CD1c-positive myeloid dendritic cell (primary cell): ENCODE measurements at regions not wholly inside any gene's neighbourhood (a gene's known extent, or its start where the extent isn't known, plus 50 kb on each side); places are given as distances from the start of the nearest gene placed in this dataset.
"Not testable (repeated sequence)": the region's sequence is repeated elsewhere in the genome, so short reads cannot be mapped to it uniquely, and the experiment has no call there.

Experiments
- DNase-seq: peaks from one replicate; pipeline ENCODE4 v3.0.0-alpha.2; 2016; ENCODE audit errors: extremely low spot score

DNA sequence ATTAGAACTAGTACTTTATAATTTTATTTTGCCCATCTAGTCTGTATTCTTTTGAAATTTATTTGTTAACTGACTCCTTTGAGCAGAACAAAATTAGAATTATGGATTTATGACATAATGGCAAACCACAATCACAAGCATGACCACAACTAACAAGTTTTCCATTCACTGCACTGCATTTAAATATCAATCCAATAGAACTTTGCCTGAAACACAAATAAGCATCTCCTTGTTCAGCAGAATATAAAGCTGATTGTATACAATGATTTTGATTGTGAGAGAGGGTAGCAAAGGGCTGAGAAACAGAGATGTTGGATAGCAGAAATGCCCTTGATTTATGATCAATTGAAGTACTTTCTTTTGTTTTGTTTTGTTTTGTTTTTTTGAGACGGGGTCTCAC, 495.5 kb upstream of the RGS18 start:
- DNase-seq: no peak

DNA sequence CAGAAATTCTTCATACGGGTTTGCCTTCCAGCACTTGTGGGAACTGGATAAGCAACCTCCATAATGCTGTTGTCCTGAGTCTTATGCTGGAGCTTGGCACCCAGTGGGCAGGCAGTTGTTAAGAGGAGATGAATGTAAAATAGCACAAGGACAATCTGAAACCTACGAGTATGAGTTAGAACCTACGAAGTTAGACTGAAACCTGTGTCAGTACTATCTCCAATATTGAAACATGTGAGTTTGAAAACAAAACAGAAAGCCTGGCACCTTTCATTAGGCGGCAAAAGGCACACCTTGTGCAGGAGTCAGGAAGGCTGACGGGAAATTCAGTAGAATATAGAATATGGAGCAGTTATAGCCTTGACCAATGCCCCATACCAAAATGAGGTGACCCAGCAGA, 489.7 kb upstream of the RGS18 start:
- DNase-seq: no peak

DNA sequence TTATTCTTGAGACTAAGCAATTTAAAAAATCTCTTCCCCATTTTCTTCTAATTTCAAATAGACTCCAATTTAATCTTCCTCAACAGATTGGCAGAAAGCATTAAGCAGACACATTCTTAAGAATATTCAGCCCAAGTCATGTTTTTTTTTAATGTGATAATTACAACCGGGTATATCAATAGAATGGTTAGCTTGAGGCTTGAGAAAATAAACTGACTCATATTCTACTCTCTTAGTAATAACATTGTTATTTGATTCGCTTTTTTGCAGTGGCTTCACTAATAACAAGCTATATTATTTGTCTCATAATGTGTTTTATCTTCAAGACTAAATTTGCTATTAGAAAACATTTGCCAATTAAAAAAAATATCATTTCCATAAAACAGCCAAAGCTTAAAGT, 488.6 kb upstream of the RGS18 start:
- no peak for DNase-seq

DNA sequence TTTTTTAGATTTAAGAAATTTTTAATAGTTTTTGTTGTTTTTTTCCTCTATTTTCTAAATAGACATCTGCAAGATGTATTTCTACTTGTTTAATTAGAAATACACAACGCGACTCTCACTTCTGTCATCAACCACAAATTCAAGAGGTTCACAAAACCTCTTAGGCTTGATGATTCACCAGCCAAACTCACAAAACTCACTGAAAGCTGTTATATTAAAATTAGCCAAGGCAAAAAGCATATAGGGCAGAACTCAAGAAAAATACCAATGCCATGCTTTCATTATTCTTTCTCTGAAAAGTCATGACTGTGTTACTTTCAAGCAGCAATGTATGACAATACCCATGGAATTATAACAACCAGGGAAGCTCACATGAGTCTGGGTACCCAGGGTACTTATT, 487.0 kb upstream of the RGS18 start:
- no peak for DNase-seq

DNA sequence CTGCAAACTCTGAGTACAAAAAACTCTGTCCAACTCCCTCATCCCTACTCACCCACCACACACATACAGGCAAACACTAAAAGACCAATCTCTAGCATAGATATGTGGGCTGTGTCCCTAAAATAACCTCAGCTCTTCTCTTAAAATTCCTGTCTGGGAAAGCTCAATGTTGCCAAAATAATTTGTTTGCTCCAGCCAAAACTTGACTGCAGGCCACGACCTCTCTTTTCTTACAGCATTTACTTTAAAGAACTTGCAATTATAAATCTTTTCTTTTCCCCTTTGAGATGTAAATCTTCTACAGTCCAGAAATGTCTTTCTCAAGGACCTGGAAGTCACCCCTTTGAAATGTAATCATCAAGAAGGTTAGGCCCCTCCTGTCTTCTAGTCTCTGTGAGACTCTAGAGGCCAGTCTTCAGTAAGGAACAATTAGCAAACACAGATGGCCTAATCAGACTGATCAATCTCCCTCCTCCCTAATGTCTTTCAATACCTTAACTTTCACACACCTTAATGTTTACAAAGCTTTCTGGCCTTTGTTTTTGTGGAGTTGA, 483.6 kb upstream of the RGS18 start:
- DNase-seq: no peak

DNA sequence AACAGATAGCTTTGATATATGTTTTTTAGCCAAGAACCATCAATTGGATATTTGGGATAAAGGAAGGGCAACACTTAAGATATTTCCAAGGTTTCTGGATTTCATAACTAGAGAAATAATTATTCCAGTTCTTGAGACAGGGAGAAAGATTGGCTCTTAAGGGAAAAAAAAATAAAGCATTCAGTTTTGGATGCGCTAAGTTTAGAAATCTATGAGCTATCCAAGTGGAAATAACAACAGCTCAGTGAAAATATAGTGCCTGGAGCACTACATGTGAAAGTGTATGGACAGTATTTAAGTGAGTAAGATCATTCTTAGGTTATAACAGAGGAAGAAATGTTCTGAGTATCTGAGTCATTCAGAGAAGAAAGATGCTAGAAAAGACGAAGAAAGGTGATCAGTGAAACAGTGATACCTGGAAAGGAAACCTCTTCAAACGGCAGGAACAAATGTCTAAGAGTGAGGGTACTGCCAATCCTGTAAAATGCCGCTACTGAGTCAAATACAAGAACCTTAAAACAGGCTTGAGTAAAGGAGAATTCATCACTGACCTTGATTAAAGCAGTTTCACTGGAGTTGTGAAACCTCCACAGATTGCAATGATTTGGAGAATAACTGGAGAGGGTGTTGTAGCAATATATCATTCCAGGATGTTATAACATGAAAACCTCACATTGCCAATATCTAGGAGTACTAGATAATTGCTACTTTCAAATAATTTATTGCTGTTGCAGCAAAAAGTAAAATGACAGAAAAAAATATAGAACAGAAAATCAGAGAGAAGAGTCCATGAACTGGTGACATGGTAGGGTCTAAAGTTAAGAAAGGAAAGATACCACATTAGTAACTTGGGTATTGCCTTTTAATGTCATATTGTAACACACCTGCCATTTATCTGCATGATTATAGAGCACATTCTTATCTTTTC, 482.1 kb upstream of the RGS18 start:
- no peak for DNase-seq

DNA sequence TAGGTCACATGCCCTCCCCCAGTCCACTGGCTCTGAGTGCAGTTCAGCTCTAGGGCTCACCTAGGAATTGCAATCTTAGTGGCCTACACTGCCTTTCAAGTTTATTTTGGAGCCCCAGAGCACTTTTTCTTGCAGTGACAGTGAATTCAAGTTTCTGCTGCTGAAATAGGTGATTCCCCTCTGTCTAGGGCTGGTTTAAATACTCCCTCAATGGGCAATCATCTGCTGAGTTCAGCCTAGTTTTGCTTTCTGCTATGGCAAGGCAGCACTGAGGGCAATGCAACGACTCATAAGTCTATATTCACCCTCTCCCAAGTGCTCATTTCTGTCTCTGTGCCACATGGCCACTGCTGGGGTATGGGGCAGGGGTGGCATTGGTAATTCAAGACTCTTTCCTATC, 472.6 kb upstream of the RGS18 start:
- DNase-seq: no peak

DNA sequence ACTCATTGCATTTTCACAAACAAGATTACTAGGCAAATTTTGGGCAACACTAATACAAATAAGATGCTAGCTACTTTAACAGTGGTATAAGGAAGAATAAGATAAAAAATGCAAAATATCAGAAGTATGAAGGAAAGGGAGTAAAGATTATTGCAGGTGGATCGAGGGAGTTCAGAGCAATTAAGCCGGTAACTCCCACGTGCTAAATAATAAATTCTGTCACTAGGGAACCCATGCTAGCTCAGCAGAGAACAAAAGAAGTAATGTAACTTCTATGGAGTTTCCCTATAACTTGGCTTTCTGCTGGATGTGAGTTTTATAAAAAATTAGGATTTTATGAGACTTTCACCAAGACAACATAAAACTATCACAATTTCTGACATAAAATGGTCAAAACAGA, 470.5 kb upstream of the RGS18 start:
- no peak for DNase-seq

DNA sequence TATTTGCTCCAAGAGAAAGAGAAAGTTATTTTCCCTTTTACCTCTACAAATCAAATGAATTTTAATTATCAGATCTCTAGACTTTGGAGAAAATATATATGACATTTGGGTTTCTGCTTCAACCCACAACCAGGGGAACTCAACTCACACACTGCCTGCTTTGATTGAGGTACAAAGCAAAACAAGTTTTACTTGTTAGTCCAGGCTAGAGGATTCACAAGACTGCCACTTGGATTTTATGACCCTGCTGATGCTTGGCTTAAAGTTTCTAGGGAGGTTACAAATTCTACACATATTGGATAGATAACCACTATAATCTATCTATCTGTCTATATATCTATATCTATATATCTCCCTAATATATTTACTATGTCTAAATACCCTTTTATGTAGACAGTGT, 467.3 kb upstream of the RGS18 start:
- DNase-seq: no peak

DNA sequence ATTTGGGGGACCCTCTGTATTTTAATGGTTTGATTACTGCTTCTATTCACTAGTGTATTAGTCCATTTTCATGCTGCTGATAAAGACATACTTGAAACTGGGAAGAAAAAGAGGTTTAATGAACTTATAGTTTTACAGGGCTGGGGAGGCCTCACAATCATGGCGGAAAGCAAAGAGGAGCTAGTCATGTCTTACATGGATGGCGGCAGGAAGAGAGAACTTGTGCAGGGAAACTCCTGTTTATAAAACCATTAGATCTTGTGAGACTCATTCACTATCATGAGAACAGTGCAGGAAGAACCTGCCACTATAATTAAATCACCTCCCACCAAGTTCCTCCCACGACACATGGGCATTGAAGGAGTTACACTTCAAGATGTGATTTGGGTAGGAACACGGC, 464.5 kb upstream of the RGS18 start:
- DNase-seq: no peak

DNA sequence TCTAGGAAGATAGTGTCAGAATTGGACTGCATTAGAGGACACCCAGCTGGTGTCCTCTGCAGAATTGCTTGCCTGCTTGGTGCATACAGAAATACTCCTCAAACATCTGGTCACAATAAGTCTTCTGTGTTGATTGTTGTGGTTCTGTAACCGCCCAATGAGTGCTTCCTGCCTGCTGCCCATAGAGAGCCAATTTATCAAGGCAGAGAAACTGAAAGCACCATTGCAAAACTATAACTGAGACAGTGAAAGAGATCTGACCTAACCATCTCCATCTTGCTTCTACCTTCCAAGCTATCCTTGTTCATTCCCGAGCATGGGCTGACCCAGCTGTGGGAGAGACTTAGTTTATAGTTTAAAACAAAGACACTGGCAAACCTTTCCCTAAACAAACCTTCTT, 462.4 kb upstream of the RGS18 start:
- no peak for DNase-seq

DNA sequence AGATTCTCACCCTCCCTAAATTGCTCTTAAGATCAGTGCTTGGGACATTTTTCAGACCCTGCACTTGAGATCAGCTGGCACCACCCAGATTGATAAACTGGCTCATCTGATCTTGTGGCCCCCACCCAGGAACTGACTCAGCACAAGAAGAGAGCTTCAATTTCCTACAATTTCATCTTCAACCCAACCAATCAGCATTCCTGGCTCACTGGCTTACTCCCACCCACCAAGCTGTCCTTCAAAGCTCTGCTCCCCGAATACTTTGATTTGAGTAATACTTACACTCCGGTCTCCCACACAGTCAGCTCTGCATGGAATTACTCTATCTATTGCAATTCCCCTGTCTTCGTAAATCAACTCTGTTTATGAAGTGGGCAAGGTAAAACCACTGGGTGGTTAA, 461.9 kb upstream of the RGS18 start:
- no peak for DNase-seq

DNA sequence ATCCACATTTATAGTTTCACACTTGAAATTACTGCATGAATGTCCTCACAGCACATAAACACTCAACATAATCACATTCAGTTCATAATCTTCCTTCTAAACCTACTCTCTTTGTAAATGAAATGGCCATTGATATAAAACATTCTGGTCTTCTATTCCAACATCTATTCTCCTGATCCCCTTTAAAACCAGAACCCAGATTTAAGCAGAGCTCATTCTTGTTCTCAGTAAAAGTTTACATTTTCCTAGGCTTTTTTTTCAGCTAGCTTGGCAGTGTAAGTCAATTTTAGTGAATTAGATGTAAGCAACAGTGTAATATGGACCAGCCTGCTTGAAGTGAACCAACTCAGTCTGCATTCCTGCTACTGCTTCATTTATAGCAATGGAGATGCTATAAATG, 460.7 kb upstream of the RGS18 start:
- DNase-seq: no peak

DNA sequence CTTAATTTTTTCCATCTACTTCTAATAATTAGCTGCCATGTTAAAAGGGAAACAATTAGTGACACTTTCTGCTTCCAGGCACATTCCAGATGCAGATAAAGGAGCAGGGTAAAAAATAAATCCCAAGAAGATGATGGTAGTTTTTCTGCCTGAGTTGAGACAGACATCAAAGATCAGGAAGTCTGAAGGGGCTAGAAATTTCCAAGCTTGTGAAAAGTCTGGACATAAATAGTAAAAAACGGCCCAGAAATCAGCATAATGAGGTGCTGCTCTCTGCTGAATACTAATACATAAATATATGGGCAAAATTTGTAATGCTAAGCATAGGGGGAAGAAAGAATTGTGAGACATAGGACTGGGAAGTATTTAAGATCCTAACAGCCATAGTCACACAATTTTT, 460.0 kb upstream of the RGS18 start:
- no peak for DNase-seq

DNA sequence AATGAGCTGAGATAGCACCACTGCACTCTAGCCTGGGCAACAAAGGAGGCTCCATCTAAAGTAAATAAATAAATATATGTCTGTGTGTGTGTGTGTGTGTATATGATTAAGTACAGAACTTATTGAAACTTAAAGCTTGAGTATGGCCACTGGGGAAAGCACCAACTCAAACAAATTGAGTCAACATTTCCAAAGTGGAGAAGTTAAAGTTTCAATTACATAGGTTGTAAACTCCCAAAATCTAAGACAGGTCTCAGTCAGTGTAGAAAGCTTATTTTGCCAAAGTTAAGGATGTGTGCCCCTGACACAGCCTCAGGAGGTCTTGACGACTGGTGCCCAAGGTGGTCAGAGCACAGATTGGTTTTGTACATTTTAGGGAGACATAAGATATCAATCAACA, 458.9 kb upstream of the RGS18 start:
- no peak for DNase-seq

DNA sequence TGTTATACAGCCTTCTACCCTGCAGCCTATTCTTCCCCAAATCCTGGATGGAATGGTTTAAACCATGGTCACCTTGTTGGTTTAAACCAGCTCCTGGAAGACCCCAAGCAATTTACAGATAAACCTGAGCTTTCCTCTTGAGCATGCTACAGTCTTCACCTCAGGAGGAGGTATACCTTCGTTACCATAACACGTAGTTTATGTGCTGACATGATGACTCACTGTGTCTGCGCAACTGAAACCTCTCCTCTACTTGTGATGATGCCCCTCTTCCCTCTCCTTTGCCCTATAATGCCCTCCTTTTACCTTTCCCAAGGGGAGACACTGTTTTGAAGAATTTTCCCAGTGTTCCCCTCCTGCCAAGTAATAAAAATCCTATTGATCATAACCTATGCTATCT, 457.3 kb upstream of the RGS18 start:
- DNase-seq: no peak

DNA sequence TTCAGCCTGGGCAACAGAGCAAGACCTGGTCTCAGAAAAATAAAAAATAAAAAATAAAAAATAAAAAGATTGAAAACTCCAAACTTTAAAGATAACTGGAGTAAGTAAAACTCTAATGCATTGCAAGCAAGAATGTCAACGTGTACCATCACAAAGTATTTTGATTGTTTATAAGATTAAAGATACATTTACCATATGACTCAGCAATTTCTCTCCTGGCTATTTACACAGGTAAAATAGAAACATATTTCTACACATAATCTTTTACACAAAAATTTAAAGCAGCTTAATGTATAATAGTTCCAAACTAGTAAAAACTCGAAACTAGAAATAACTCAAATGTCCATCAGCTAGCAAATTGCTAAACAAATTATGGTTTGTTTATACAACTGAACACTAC, 456.1 kb upstream of the RGS18 start:
- DNase-seq: no peak

DNA sequence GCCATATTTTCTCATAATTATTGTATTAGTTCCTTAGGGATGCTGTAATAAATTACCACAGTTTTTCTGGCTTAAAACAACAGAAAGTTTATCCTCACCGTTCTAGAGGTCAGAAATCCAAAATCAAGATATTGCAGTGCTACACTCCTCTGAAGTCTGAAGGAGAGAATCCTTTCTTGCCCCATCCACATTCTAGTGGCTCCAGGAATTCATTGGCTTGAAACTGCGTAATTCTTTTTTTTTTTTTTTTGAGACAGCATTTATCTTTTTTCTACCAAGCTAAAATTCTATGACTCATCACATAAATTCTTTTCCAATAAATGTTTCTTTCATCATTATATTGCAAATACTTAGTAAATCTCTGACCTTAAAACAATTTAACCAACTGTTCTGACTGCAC, 451.0 kb upstream of the RGS18 start:
- DNase-seq: no peak

DNA sequence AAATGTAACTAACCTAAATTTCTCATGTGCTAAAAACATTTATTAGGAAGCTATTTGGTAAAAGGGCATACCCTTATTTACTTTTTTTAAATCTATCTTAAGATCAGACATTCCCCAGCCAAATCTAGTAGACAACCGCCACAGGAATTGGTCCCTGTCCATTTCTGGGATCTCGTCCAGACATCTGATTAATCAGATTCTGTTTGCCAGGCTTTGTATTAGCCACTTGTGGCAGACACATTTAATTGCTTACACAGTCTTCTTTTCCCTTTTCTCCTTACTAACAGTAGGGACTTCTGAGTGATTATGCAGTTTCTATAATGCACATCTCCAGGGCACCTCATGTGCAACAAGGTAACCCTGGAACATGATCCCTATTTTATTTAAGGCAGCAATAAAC, 449.0 kb upstream of the RGS18 start:
- no peak for DNase-seq

DNA sequence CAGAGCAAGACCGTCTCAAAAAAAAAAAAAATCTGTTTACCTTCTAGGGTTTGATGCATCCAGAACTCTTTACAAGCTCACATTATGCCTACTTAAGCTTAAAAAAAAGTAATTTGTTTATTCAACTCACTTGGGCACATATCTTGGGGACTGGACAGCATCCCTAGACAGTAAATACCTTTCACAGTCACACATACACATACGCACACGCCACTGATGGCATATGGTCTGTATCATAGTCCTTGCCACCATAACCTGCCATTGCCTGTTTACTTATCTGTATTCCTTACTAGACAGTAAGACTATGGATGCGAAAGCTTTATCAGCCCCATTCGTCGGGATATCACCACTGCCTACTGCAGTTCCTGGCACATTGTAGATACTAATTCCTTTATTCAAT, 446.3 kb upstream of the RGS18 start:
- DNase-seq: no peak

DNA sequence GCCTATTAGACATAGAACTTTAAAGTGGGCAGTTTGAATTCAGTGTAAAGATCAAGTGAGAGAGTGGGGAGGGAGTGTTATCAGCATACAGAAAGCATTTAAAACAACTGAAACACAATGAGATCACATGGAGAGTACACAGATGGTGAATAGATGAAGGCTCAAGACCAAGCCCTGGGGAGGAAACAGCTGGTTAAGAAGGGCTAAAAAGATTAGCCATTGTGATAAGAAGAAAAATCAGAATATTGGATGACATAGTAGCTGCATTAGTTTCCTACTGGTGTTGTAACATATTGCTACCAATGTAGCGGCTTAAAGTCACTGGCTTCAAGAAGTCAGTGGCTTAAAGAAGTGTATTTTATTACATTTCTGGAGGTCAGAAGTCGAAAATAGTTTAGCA, 443.4 kb upstream of the RGS18 start:
- DNase-seq: no peak

DNA sequence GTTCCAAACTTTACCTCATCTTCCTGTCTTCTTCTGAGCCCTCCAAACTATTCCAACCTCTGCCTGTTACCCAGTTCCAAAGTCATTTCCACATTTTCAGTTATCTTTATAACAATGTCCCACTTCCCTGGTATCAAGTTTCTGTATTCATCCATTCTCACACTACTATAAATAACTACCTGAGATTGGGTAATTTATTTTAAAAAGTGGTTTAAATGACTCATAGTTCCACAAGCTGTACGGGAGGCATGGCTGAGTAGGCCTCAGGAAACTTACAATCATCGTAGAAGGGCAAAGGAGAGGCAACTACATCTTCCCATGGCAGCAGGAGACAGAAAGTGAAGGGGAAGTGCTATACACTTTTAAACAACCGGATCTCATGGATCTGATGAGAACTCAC, 428.5 kb upstream of the RGS18 start:
- DNase-seq: no peak

DNA sequence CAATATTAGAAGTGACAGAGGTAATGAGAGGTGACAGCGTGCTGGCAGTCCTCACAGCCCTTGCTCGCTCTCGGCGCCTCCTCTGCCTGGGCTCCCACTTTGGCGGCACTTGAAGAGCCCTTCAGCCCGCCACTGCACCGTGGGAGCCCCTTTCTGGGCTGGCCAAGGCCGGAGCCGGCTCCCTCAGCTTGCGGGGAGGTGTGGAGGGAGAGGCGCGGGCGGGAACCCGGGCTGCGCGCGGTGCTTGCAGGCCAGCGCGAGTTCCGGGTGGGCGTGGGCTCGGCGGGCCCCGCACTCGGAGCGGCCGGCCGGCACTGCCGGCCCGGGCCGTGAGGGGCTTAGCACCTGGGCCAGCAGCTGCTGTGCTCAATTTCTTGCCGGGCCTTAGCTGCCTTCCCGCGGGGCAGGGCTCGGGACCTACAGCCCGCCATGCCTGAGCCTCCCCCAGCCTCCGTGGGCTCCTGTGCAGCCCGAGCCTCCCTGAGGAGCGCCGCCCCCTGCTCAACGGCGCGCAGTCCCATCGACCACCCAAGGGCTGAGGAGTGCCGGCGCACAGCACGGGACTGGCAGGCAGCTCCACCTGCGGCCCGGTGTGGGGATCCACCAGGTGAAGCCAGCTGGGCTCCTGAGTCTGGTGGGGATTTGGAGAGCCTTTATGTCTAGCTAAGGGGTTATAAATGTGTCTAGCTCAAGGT, 426.5 kb upstream of the RGS18 start:
- not testable (repeated sequence) for DNase-seq
